Ishikawa (cell line): ENCODE measurements at regions not wholly inside any gene's neighbourhood (a gene's known extent, or its start where the extent isn't known, plus 50 kb on each side); places are given as distances from the start of the nearest gene placed in this dataset.

Source experiments
- CREB1 ChIP-seq: IDR thresholded peaks from 2 replicates; pipeline ENCODE4 v1.6.1; 2012; ENCODE audit warnings: low read depth
- EP300 ChIP-seq: IDR thresholded peaks from 2 replicates; pipeline ENCODE4 v1.6.1; 2012; ENCODE audit warnings: borderline replicate concordance
- TAF1 ChIP-seq: IDR thresholded peaks from 2 replicates; pipeline ENCODE4 v1.6.1; 2012; ENCODE audit warnings: low read depth, mild to moderate bottlenecking
- YY1 ChIP-seq: IDR thresholded peaks from 2 replicates; pipeline ENCODE4 v1.6.1; 2012; ENCODE audit warnings: low read depth
- TF ChIP-seq, protein P1 (sequence below): IDR thresholded peaks from 2 replicates; pipeline ENCODE4 v1.6.1; 2012; ENCODE audit warnings: low read depth, mild to moderate bottlenecking

DNA sequence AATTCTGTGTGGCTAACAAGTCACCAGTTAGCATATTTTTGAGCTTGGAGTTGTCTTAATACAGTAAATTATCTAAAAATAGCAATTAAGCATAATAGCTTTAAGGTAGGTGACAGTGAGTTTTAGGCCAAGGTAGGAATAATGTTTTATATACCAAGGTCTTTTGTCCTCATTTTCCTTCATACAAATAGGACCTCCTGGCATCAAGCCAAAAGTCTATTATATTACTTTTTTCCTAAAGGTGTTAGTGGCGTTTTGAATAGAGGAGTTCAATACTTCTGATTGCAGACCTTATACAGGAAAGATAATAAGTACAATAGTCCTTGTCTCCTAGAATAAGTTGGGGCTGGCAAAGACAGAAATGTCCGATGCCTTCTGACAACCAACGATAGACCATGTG lies 2277.7 kb downstream of the TP53TG3F start:
- TF ChIP-seq CREB1: no peak
- no peak for TF ChIP-seq EP300
- TF ChIP-seq, protein P1, sequence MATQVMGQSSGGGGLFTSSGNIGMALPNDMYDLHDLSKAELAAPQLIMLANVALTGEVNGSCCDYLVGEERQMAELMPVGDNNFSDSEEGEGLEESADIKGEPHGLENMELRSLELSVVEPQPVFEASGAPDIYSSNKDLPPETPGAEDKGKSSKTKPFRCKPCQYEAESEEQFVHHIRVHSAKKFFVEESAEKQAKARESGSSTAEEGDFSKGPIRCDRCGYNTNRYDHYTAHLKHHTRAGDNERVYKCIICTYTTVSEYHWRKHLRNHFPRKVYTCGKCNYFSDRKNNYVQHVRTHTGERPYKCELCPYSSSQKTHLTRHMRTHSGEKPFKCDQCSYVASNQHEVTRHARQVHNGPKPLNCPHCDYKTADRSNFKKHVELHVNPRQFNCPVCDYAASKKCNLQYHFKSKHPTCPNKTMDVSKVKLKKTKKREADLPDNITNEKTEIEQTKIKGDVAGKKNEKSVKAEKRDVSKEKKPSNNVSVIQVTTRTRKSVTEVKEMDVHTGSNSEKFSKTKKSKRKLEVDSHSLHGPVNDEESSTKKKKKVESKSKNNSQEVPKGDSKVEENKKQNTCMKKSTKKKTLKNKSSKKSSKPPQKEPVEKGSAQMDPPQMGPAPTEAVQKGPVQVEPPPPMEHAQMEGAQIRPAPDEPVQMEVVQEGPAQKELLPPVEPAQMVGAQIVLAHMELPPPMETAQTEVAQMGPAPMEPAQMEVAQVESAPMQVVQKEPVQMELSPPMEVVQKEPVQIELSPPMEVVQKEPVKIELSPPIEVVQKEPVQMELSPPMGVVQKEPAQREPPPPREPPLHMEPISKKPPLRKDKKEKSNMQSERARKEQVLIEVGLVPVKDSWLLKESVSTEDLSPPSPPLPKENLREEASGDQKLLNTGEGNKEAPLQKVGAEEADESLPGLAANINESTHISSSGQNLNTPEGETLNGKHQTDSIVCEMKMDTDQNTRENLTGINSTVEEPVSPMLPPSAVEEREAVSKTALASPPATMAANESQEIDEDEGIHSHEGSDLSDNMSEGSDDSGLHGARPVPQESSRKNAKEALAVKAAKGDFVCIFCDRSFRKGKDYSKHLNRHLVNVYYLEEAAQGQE: no peak
- TF ChIP-seq TAF1: no peak
- TF ChIP-seq YY1: no peak
